ENCODE measurements at regions not wholly inside any gene's neighbourhood (a gene's known extent, or its start where the extent isn't known, plus 50 kb on each side); places are given as distances from the start of the nearest gene placed in this dataset.

- Mint-ChIP-seq H3K9me3 (peaks cover 12% of the 10 kb centered on the region), H3K4me1 (peaks cover 43% of the 10 kb centered on the region), H3K27me3 (ENCODE audit: low read depth) (peaks cover 4% of the 10 kb centered on the region), H3K36me3 (ENCODE audit: low read depth) (no peaks in the 10 kb centered on the region), H3K4me3 (no peak overlapping the region), H3K27ac (peak overlapping the region in 2 of 3 experiments; percentile 1 to 28)
- TF ChIP-seq CTCF (IDR thresholded peaks at IDR 0.05; ENCODE audit: unreplicated experiment in 3 of 3): no peak
Measured at GRCh38 chr2:36177282-36177681, 178.3 kb upstream of the CRIM1 start.

GRCh38 chr2:36174920-36175319 is 180.7 kb upstream of the CRIM1 start:
- Mint-ChIP-seq H3K36me3 (ENCODE audit: low read depth) (no peaks in the 10 kb centered on the region), H3K4me3 (no peak overlapping the region), H3K27me3 (ENCODE audit: low read depth) (peaks cover 4% of the 10 kb centered on the region), H3K4me1 (peaks cover 54% of the 10 kb centered on the region), H3K27ac (no peak overlapping the region), H3K9me3 (peaks cover 6% of the 10 kb centered on the region)
- TF ChIP-seq CTCF (IDR thresholded peaks at IDR 0.05; ENCODE audit: unreplicated experiment in 3 of 3): no peak

- no peak overlapping the region for H3K27ac Mint-ChIP-seq
- H3K4me1 Mint-ChIP-seq: peaks cover 63% of the 10 kb centered on the region
- no peak for TF ChIP-seq CTCF (IDR thresholded peaks at IDR 0.05; ENCODE audit: unreplicated experiment in 3 of 3)
- no peak overlapping the region for H3K4me3 Mint-ChIP-seq
- H3K27me3 Mint-ChIP-seq (ENCODE audit: low read depth): peaks cover 4% of the 10 kb centered on the region
- no peaks in the 10 kb centered on the region for H3K36me3 Mint-ChIP-seq (ENCODE audit: low read depth)
- peaks cover under 1% of the 10 kb centered on the region for H3K9me3 Mint-ChIP-seq
Measured at GRCh38 chr2:36173760-36174404, 181.7 kb upstream of the CRIM1 start.

- Mint-ChIP-seq H3K36me3 (ENCODE audit: low read depth) (no peaks in the 10 kb centered on the region), H3K9me3 (no peaks in the 10 kb centered on the region), H3K4me3 (no peak overlapping the region), H3K27ac (peak overlapping the region; percentile 3 to 55 (median 7)), H3K27me3 (ENCODE audit: low read depth) (peaks cover 4% of the 10 kb centered on the region), H3K4me1 (peaks cover 56% of the 10 kb centered on the region)
- TF ChIP-seq CTCF (IDR thresholded peaks at IDR 0.05; ENCODE audit: unreplicated experiment in 3 of 3): no peak
Measured at GRCh38 chr2:36172824-36173223, 182.8 kb upstream of the CRIM1 start.

GRCh38 chr2:36170805-36171204 is 184.8 kb upstream of the CRIM1 start:
- H3K4me1 Mint-ChIP-seq: peaks cover 44% of the 10 kb centered on the region
- TF ChIP-seq CTCF (IDR thresholded peaks at IDR 0.05; ENCODE audit: unreplicated experiment in 3 of 3): no peak
- peak overlapping the region in 1 of 3 experiments; percentile 26 for H3K27ac Mint-ChIP-seq
- H3K4me3 Mint-ChIP-seq: no peak overlapping the region
- no peaks in the 10 kb centered on the region for H3K9me3 Mint-ChIP-seq
- peaks cover 4% of the 10 kb centered on the region for H3K27me3 Mint-ChIP-seq (ENCODE audit: low read depth)
- H3K36me3 Mint-ChIP-seq (ENCODE audit: low read depth): no peaks in the 10 kb centered on the region

GRCh38 chr2:36169843-36170242 is 185.7 kb upstream of the CRIM1 start:
- H3K4me3 Mint-ChIP-seq: no peak overlapping the region
- peaks cover 8% of the 10 kb centered on the region for H3K27me3 Mint-ChIP-seq (ENCODE audit: low read depth)
- H3K36me3 Mint-ChIP-seq (ENCODE audit: low read depth): no peaks in the 10 kb centered on the region
- TF ChIP-seq CTCF (IDR thresholded peaks at IDR 0.05; ENCODE audit: unreplicated experiment in 3 of 3): no peak
- no peak overlapping the region for H3K27ac Mint-ChIP-seq
- peaks cover 44% of the 10 kb centered on the region for H3K4me1 Mint-ChIP-seq
- H3K9me3 Mint-ChIP-seq: no peaks in the 10 kb centered on the region

Data from nephron (organoid).